ENCODE measurements at regions not wholly inside any gene's neighbourhood (a gene's known extent, or its start where the extent isn't known, plus 50 kb on each side); places are given as distances from the start of the nearest gene placed in this dataset.

DNA sequence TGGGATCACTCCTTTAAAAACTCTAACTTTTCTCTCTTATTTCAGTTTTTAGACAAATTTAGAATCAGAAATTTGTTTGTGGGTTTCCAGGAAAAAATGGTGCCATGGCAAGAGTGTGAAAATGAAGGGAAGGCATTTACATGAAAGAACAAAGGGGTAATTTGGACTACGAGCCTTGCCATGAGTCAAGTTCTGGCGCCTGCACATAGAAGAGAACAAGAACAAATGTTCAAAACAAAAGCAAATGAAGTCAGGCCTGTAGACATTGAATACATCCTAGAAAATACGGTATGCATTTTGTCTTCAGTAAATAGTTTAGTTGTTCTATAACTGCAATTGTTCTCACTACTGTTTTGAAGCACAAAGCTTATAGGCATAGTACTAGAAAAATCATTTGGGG is 1390.5 kb downstream of the EFNB2 start:
- TF ChIP-seq, protein P1, sequence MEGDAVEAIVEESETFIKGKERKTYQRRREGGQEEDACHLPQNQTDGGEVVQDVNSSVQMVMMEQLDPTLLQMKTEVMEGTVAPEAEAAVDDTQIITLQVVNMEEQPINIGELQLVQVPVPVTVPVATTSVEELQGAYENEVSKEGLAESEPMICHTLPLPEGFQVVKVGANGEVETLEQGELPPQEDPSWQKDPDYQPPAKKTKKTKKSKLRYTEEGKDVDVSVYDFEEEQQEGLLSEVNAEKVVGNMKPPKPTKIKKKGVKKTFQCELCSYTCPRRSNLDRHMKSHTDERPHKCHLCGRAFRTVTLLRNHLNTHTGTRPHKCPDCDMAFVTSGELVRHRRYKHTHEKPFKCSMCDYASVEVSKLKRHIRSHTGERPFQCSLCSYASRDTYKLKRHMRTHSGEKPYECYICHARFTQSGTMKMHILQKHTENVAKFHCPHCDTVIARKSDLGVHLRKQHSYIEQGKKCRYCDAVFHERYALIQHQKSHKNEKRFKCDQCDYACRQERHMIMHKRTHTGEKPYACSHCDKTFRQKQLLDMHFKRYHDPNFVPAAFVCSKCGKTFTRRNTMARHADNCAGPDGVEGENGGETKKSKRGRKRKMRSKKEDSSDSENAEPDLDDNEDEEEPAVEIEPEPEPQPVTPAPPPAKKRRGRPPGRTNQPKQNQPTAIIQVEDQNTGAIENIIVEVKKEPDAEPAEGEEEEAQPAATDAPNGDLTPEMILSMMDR (IDR thresholded peaks at IDR 0.05): no peak
- TF ChIP-seq POLR2A (IDR thresholded peaks at IDR 0.05): no peak
